GM23248 (cell line): ENCODE measurements at regions not wholly inside any gene's neighbourhood (a gene's known extent, or its start where the extent isn't known, plus 50 kb on each side); places are given as distances from the start of the nearest gene placed in this dataset.
A peak's percentile ranks its signal among the peaks of the same experiment; 100 is the strongest.
"Not testable (repeated sequence)": the region's sequence is repeated elsewhere in the genome, so short reads cannot be mapped to it uniquely, and the experiment has no call there.

Experiments used
- DNase-seq: peaks from one replicate; pipeline ENCODE4 v3.0.0-alpha.2; 2015
- H2AFZ ChIP-seq: fragments of 200-600 bp; sonication (generic); 2 replicates; pipeline ENCODE4 v1.6.1; 2016; ENCODE audit warnings: antibody characterized with exemption
- H3F3A ChIP-seq: fragments of 200-600 bp; sonication (generic); 2 replicates; pipeline ENCODE4 v1.6.1; 2016; ENCODE audit warnings: mild to moderate bottlenecking, antibody characterized with exemption, mixed run types; ENCODE audit not compliant: insufficient read depth
- H3K27ac ChIP-seq: fragments of 200-600 bp; sonication (generic); 2 replicates; pipeline ENCODE4 v1.5.1; 2016; ENCODE audit warnings: mild to moderate bottlenecking
- H3K27me3 ChIP-seq: fragments of 200-600 bp; sonication (generic); replicated peaks from 2 replicates; pipeline ENCODE4 v1.6.1; 2016; ENCODE audit warnings: mild to moderate bottlenecking; ENCODE audit not compliant: insufficient read depth
- H3K36me3 ChIP-seq: fragments of 200-600 bp; sonication (generic); 2 replicates; pipeline ENCODE4 v1.6.1; 2016; ENCODE audit warnings: low read depth, mild to moderate bottlenecking
- H3K4me1 ChIP-seq: fragments of 200-600 bp; sonication (generic); 2 replicates; pipeline ENCODE4 v1.6.1; 2016; ENCODE audit warnings: mild to moderate bottlenecking; ENCODE audit not compliant: insufficient read depth
- H3K4me2 ChIP-seq: fragments of 200-600 bp; sonication (generic); one replicate; pipeline ENCODE4 v1.6.1; 2016; ENCODE audit warnings: mild to moderate bottlenecking; ENCODE audit not compliant: unreplicated experiment
- H3K4me3 ChIP-seq: fragments of 200-600 bp; sonication (generic); 2 replicates; pipeline ENCODE4 v1.5.1; 2016; ENCODE audit warnings: mild to moderate bottlenecking
- H3K79me2 ChIP-seq: fragments of 200-600 bp; sonication (generic); 2 replicates; pipeline ENCODE4 v1.6.1; 2016; ENCODE audit warnings: mild to moderate bottlenecking; ENCODE audit not compliant: insufficient read depth
- H3K9ac ChIP-seq: fragments of 200-600 bp; sonication (generic); 2 replicates; pipeline ENCODE4 v1.6.1; 2016; ENCODE audit warnings: mild to moderate bottlenecking
- H3K9me2 ChIP-seq: fragments of 200-600 bp; sonication (generic); 2 replicates; pipeline ENCODE4 v1.6.1; 2016; ENCODE audit warnings: mixed run types, mild to moderate bottlenecking, moderate library complexity; ENCODE audit not compliant: insufficient read depth
- H3K9me3 ChIP-seq: fragments of 200-600 bp; sonication (generic); one replicate; pipeline ENCODE4 v1.6.1; 2017; ENCODE audit warnings: low read depth
- H4K20me1 ChIP-seq: fragments of 200-600 bp; sonication (generic); 2 replicates; pipeline ENCODE4 v1.6.0; 2016; ENCODE audit not compliant: insufficient read depth
- EZH2 ChIP-seq: fragments of 200-600 bp; sonication (generic); IDR thresholded peaks from 2 replicates; pipeline ENCODE4 v1.6.1; 2018; ENCODE audit warnings: antibody characterized with exemption, mild to moderate bottlenecking; ENCODE audit not compliant: insufficient read depth, poor library complexity, severe bottlenecking
- EZH2phosphoT487 ChIP-seq: fragments of 200-600 bp; sonication (generic); IDR thresholded peaks from 2 replicates; pipeline ENCODE4 v1.6.1; 2018; ENCODE audit warnings: antibody characterized with exemption, moderate library complexity, mild to moderate bottlenecking, low read depth; ENCODE audit not compliant: insufficient read depth
- WGBS, 2 experiments: methylation state at CpG; one replicate each; pipeline ENCODE4 v1.1.6; 2015 to 2017; ENCODE audit warnings: low lambda C conversion rate in 2 of 2, low coverage in 1 of 2; ENCODE audit errors: missing lambda C conversion rate in 2 of 2; 5-methylcytosine and 5-hydroxymethylcytosine counted together
- in situ Hi-C: fragments of 300-500 bp; cut with MboI; formaldehyde crosslinking; loops from 2 replicates; pipeline ENCODE4 v1.15.0; 2020

- 57 to 60% methylated on average over 2 of the region's 2 CpGs for WGBS, 2 experiments
- no peaks in the 10 kb centered on the region for H3K79me2 ChIP-seq
These were observed 122.0 kb upstream of the CEP126 start for GRCh38 chr11:101792814-101793213.

GRCh38 chr11:101786916-101787315 is 127.9 kb upstream of the CEP126 start:
- Histone ChIP-seq H3K27ac (no peak overlapping the region), H3K36me3 (no peaks in the 10 kb centered on the region), H3K4me1 (no peaks in the 10 kb centered on the region), H3K79me2 (no peaks in the 10 kb centered on the region), H3K9me2 (no peaks in the 10 kb centered on the region), H3K4me2 (no peak overlapping the region), H2AFZ (no peak overlapping the region), H3K27me3 (no peaks in the 10 kb centered on the region), H3K9me3 (no peaks in the 10 kb centered on the region), H4K20me1 (no peaks in the 10 kb centered on the region), H3F3A (no peaks in the 10 kb centered on the region), H3K4me3 (no peak overlapping the region), H3K9ac (no peak overlapping the region)
- in situ Hi-C loops = no loop called here
- DNase-seq = peak; percentile 3
- 3 to 6% methylated on average over 1 of the region's 1 CpG for WGBS, 2 experiments
- TF ChIP-seq EZH2phosphoT487 (no peak), EZH2 (no peak)

More at GRCh38 chr11:101792814-101793213, 122.0 kb upstream of the CEP126 start:
- 0 out of 2 replicates have a peak overlapping the region, but pooled peaks have one; percentile 29 for H3K27ac ChIP-seq
- no peaks in the 10 kb centered on the region for H4K20me1 ChIP-seq
- in situ Hi-C loops = no loop called here
- H3F3A ChIP-seq = peaks cover 5% of the 10 kb centered on the region
- H3K4me1 ChIP-seq = peaks cover 14% of the 10 kb centered on the region
- H2AFZ ChIP-seq = peak overlapping the region; percentile 21; the same call in 1 of the 2 replicates
- no peak for TF ChIP-seq EZH2
- no peak for TF ChIP-seq EZH2phosphoT487
- H3K9ac ChIP-seq = no peak overlapping the region
- H3K27me3 ChIP-seq = no peaks in the 10 kb centered on the region
- no peaks in the 10 kb centered on the region for H3K9me3 ChIP-seq
- H3K4me2 ChIP-seq = no peak overlapping the region
- H3K36me3 ChIP-seq = no peaks in the 10 kb centered on the region
- H3K4me3 ChIP-seq = no peak overlapping the region
- no peaks in the 10 kb centered on the region for H3K9me2 ChIP-seq
- peak; percentile 22 for DNase-seq

- Histone ChIP-seq H3K4me2 (no peak overlapping the region), H3K36me3 (no peaks in the 10 kb centered on the region), H2AFZ (no peak overlapping the region), H4K20me1 (no peaks in the 10 kb centered on the region), H3K9me3 (no peaks in the 10 kb centered on the region), H3K27me3 (no peaks in the 10 kb centered on the region), H3K79me2 (no peaks in the 10 kb centered on the region), H3F3A (no peaks in the 10 kb centered on the region), H3K27ac (no peak overlapping the region), H3K9ac (no peak overlapping the region), H3K4me3 (no peak overlapping the region), H3K9me2 (no peaks in the 10 kb centered on the region), H3K4me1 (no peaks in the 10 kb centered on the region)
- DNase-seq = no peak
- in situ Hi-C loops = no loop called here
- TF ChIP-seq EZH2phosphoT487 (no peak), EZH2 (no peak)
These were observed 128.4 kb upstream of the CEP126 start for GRCh38 chr11:101786421-101786820.

- H3K4me2 ChIP-seq, in situ Hi-C loops, H4K20me1 ChIP-seq, H3K27ac ChIP-seq, H3K36me3 ChIP-seq, H2AFZ ChIP-seq, H3F3A ChIP-seq, DNase-seq, H3K9ac ChIP-seq, H3K79me2 ChIP-seq, H3K4me1 ChIP-seq, H3K27me3 ChIP-seq, H3K9me3 ChIP-seq, H3K4me3 ChIP-seq, H3K9me2 ChIP-seq: not testable (repeated sequence)
- 0 to 13% methylated on average over 1 of the region's 1 CpG for WGBS, 2 experiments
These were observed 135.6 kb upstream of the CEP126 start for GRCh38 chr11:101779167-101779566.

GRCh38 chr11:101777476-101777875 is 137.3 kb upstream of the CEP126 start:
- whole genome bisulfite sequencing, 2 experiments = 0% methylated on average over 1 of the region's 1 CpG
- in situ Hi-C loops = no loop called here
- DNase-seq = no peak
- H3K9me3 ChIP-seq = no peaks in the 10 kb centered on the region
- H3K79me2 ChIP-seq = no peaks in the 10 kb centered on the region
- no peak overlapping the region for H3K9ac ChIP-seq
- no peaks in the 10 kb centered on the region for H3K9me2 ChIP-seq
- no peaks in the 10 kb centered on the region for H3K4me1 ChIP-seq
- no peaks in the 10 kb centered on the region for H3K27me3 ChIP-seq
- H3K4me2 ChIP-seq = no peak overlapping the region
- H2AFZ ChIP-seq = no peak overlapping the region
- H3K4me3 ChIP-seq = no peak overlapping the region
- H3F3A ChIP-seq = no peaks in the 10 kb centered on the region
- H3K36me3 ChIP-seq = no peaks in the 10 kb centered on the region
- no peak for TF ChIP-seq EZH2phosphoT487
- no peak for TF ChIP-seq EZH2
- H4K20me1 ChIP-seq = no peaks in the 10 kb centered on the region
- H3K27ac ChIP-seq = no peak overlapping the region
